Uterus (tissue), 3 donors: ENCODE measurements at regions not wholly inside any gene's neighbourhood (a gene's known extent, or its start where the extent isn't known, plus 50 kb on each side); places are given as distances from the start of the nearest gene placed in this dataset.
"Not testable (repeated sequence)": the region's sequence is repeated elsewhere in the genome, so short reads cannot be mapped to it uniquely, and the experiment has no call there.

Experiments
- DNase-seq, 2 donors: peaks; one replicate each; pipeline ENCODE4 v3.0.0-alpha.2; 2019 to 2020
- H3K27ac ChIP-seq, 2 donors: fragments of 200-600 bp; sonication (generic); 1 replicate in 1 of 2; 2 replicates in 1 of 2; pipeline ENCODE4 v1.5.1; 2016 to 2018
- H3K27me3 ChIP-seq, 2 donors: fragments of 200-600 bp; sonication (generic); one replicate each; pipeline ENCODE4 v1.5.1; 2018 to 2019; ENCODE audit warnings: control low read depth in 1 of 2
- H3K36me3 ChIP-seq, 2 donors: fragments of 200-600 bp; sonication (generic); one replicate each; pipeline ENCODE4 v1.5.1; 2019; ENCODE audit warnings: control low read depth in 1 of 2
- H3K4me1 ChIP-seq, 2 donors: fragments of 200-600 bp; sonication (generic); one replicate each; pipeline ENCODE4 v1.5.1; 2018 to 2019; ENCODE audit warnings: control low read depth in 1 of 2
- H3K4me3 ChIP-seq, 2 donors: fragments of 200-600 bp; sonication (generic); 1 replicate in 1 of 2; 2 replicates in 1 of 2; pipeline ENCODE4 v1.5.1; 2018 to 2019; ENCODE audit warnings: mild to moderate bottlenecking in 1 of 2
- H3K9me3 ChIP-seq, 2 donors: fragments of 200-600 bp; sonication (generic); one replicate each; pipeline ENCODE4 v1.5.1; 2019; ENCODE audit warnings: control low read depth in 1 of 2
- POLR2A ChIP-seq, 2 donors: fragments of 450-650 bp; IDR thresholded peaks; one replicate each; pipeline ENCODE4 v1.6.1; 2016; ENCODE audit warnings: antibody characterized with exemption in 2 of 2, mild to moderate bottlenecking in 1 of 2, moderate library complexity in 1 of 2
- intact Hi-C: fragments of 100-400 bp; cut with DNase I; formaldehyde crosslinking; loops from one replicate; pipeline ENCODE4 v1.15.1; 2023; ENCODE audit warnings: low total_unique reads
- TF ChIP-seq, protein P1 (sequence below), 4 experiments: fragments of 200-600 bp in 2 of 4; fragments of 450-650 bp in 2 of 4; sonication (generic) in 2 of 4; IDR thresholded peaks; one replicate each; pipeline ENCODE4 v1.5.1; 2016 to 2019; ENCODE audit warnings: antibody characterized with exemption in 4 of 4, mild to moderate bottlenecking in 2 of 4, moderate library complexity in 1 of 4
- donor health status: DM: yes; HTN: yes; CAD: no.

DNA sequence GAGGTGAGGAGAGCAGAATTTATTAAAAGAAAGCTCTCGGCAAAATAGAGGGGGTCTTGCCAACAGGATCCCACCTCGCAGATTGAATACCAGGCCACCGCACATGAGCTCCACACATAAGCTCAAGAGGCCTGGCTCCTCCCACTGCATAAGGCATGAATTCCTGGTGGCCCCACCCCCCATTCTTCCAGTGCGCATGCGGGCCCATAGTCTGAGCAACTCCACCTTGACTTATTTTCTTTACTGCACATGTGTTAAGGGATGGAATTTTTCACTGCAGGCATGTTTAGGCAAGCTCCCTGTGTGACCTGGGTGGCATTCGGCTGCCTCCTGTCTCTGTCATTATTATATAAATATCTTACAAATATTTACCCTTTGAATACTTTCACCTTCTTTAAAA is 412.5 kb downstream of the RMST start:
- Histone ChIP-seq H3K36me3 (no peaks in the 10 kb centered on the region), H3K4me1 (no peaks in the 10 kb centered on the region), H3K27ac (no peak overlapping the region), H3K9me3 (no peaks in the 10 kb centered on the region), H3K4me3 (no peak overlapping the region), H3K27me3 (no peaks in the 10 kb centered on the region)
- DNase-seq: no peak
- TF ChIP-seq, protein P1, sequence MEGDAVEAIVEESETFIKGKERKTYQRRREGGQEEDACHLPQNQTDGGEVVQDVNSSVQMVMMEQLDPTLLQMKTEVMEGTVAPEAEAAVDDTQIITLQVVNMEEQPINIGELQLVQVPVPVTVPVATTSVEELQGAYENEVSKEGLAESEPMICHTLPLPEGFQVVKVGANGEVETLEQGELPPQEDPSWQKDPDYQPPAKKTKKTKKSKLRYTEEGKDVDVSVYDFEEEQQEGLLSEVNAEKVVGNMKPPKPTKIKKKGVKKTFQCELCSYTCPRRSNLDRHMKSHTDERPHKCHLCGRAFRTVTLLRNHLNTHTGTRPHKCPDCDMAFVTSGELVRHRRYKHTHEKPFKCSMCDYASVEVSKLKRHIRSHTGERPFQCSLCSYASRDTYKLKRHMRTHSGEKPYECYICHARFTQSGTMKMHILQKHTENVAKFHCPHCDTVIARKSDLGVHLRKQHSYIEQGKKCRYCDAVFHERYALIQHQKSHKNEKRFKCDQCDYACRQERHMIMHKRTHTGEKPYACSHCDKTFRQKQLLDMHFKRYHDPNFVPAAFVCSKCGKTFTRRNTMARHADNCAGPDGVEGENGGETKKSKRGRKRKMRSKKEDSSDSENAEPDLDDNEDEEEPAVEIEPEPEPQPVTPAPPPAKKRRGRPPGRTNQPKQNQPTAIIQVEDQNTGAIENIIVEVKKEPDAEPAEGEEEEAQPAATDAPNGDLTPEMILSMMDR (IDR thresholded peaks at IDR 0.05): no peak
- no peak for TF ChIP-seq POLR2A (IDR thresholded peaks at IDR 0.05)
- intact Hi-C loops: no loop called here

DNA sequence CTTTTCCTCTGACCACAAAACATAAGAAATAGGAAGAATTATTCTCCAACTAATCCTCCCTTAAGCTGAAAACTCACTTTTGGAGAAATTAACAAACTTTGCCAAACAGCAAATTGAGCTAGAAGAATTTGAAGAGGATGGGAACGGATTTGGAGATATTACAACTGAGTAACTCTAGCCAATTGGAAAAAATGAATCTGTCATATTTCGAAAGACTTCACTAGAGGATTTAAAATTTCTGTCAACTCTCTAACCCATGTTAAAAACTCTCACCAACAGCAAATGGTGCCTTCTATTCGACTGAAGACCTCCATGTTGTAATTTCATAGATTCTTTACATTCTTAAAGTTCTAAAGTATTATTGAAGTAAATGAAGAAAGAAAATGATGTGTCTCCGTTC is 414.2 kb downstream of the RMST start:
- no peak overlapping the region for H3K27ac ChIP-seq
- TF ChIP-seq POLR2A (IDR thresholded peaks at IDR 0.05): no peak
- TF ChIP-seq, protein P1 (IDR thresholded peaks at IDR 0.05): no peak

DNA sequence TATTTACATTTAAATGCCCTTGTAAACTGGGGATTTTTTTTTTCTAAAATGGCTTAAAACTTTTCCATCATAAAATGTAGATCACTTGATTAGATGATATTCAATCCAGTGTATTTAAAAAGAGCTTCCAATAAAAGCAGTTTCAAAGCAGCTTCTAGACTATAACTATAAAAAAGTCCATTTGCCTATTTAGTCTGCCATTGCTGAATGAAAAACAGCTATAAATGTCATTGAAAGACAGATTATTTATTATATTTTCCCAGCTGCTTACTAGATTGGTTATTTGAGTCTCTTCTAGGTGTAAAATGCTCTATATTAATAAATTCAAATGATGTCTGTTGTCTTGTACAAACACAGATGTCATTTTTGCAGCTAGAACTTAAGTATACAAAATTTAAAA is 414.8 kb downstream of the RMST start:
- H3K9me3 ChIP-seq: no peaks in the 10 kb centered on the region
- no peak for TF ChIP-seq POLR2A (IDR thresholded peaks at IDR 0.05)
- TF ChIP-seq, protein P1 (IDR thresholded peaks at IDR 0.05): no peak
- no peak overlapping the region for H3K4me3 ChIP-seq
- no peak overlapping the region for H3K27ac ChIP-seq
- H3K4me1 ChIP-seq: no peaks in the 10 kb centered on the region
- H3K36me3 ChIP-seq: no peaks in the 10 kb centered on the region
- intact Hi-C loops: no loop called here
- DNase-seq: no peak
- H3K27me3 ChIP-seq: no peaks in the 10 kb centered on the region

More for the DNA sequence above, 414.2 kb downstream of the RMST start:
- intact Hi-C loops: no loop called here
- no peaks in the 10 kb centered on the region for H3K4me1 ChIP-seq
- no peak overlapping the region for H3K4me3 ChIP-seq
- no peaks in the 10 kb centered on the region for H3K27me3 ChIP-seq
- DNase-seq: no peak
- H3K9me3 ChIP-seq: no peaks in the 10 kb centered on the region
- H3K36me3 ChIP-seq: no peaks in the 10 kb centered on the region

GRCh38 chr12:97886511-97887176 is 424.0 kb downstream of the RMST start:
- Histone ChIP-seq H3K9me3 (no peaks in the 10 kb centered on the region), H3K27me3 (no peaks in the 10 kb centered on the region), H3K27ac (no peak overlapping the region), H3K4me1 (no peaks in the 10 kb centered on the region), H3K36me3 (no peaks in the 10 kb centered on the region), H3K4me3 (no peak overlapping the region)
- TF ChIP-seq POLR2A (IDR thresholded peaks at IDR 0.05): no peak
- intact Hi-C loops: no loop called here
- no peak for DNase-seq

- H3K9me3 ChIP-seq, H3K27ac ChIP-seq, H3K4me3 ChIP-seq, H3K36me3 ChIP-seq, H3K4me1 ChIP-seq, DNase-seq, H3K27me3 ChIP-seq, intact Hi-C loops: not testable (repeated sequence)
These were observed 435.3 kb downstream of the RMST start for GRCh38 chr12:97897881-97898280.

GRCh38 chr12:97899529-97899928 is 436.9 kb downstream of the RMST start:
- intact Hi-C loops: no loop called here

More at GRCh38 chr12:97899529-97899928, 436.9 kb downstream of the RMST start:
- no peak for DNase-seq
- TF ChIP-seq, protein P1 (IDR thresholded peaks at IDR 0.05): no peak
- Histone ChIP-seq H3K36me3 (no peaks in the 10 kb centered on the region), H3K27ac (no peak overlapping the region), H3K9me3 (no peaks in the 10 kb centered on the region), H3K4me1 (no peaks in the 10 kb centered on the region), H3K4me3 (no peak overlapping the region), H3K27me3 (no peaks in the 10 kb centered on the region)
